GM12878 (cell line): ENCODE measurements at regions not wholly inside any gene's neighbourhood (a gene's known extent, or its start where the extent isn't known, plus 50 kb on each side); places are given as distances from the start of the nearest gene placed in this dataset.

Experiments used
- ATAC-seq: fragments of 200-7000 bp; cut with Tn5 transposase; 3 replicates; pipeline ENCODE4 v1.9.1; 2020; ENCODE audit warnings: mild to moderate bottlenecking, moderate library complexity
- BruUV-seq: library from RNA; stranded (reverse); fragments of 400-500 nt; replicated peaks from 2 replicates; lab custom pipeline; 2021; lab: Mats Ljungman, UMichigan
- CTCF ChIA-PET: fragments of 300-600 bp; sonication (Branson Sonifier 250); formaldehyde crosslinking; extraction: SDS; loops from one replicate; lab custom pipeline; 2021; ENCODE audit warnings: inconsistent platforms; lab: Yijun Ruan, JAX
- POLR2A ChIA-PET: fragments of 350-600 bp; formaldehyde crosslinking; extraction: SDS; loops from one replicate; lab custom pipeline; 2021; ENCODE audit warnings: inconsistent platforms; lab: Charles Lee
- RAD21 ChIA-PET: fragments of 300-600 bp; sonication (Branson Sonifier 250); formaldehyde crosslinking; loops from one replicate; lab custom pipeline; 2023; ENCODE audit warnings: antibody characterized with exemption; ENCODE audit not compliant: unreplicated experiment; lab: Charles Lee
- SMC1A ChIA-PET: fragments of 300-600 bp; sonication (Branson Sonifier 250); formaldehyde crosslinking; loops from one replicate; lab custom pipeline; 2023; ENCODE audit not compliant: unreplicated experiment, uncharacterized antibody; lab: Charles Lee
- DNase-seq: peaks from one replicate; pipeline ENCODE4 v3.0.0-alpha.2; 2011; ENCODE audit warnings: low read depth, low spot score
- FAIRE-seq: peaks from 3 replicates; lab custom pipeline; 2011; peaks lifted over from hg19 to GRCh38; lab: Jason Lieb, UNC
- H2AFZ ChIP-seq: 2 replicates; pipeline ENCODE4 v1.6.0; 2011; ENCODE audit warnings: low read depth, low read length, control low read depth; ENCODE audit not compliant: control insufficient read depth
- H3K27ac ChIP-seq: 2 replicates; pipeline ENCODE4 v1.5.1; 2011; ENCODE audit warnings: control low read depth; ENCODE audit not compliant: control insufficient read depth, insufficient read depth
- H3K27me3 ChIP-seq, 2 experiments: replicated peaks in 1 of 2; 2 replicates each; pipeline versions ENCODE4 v1.6.0 to v1.6.1; 2011; ENCODE audit warnings: low read length in 1 of 2; ENCODE audit not compliant: control insufficient read depth in 2 of 2, insufficient read depth in 2 of 2
- H3K36me3 ChIP-seq, 2 experiments: 2 replicates each; pipeline ENCODE4 v1.5.1; 2011; ENCODE audit warnings: low read length in 1 of 2; ENCODE audit not compliant: control insufficient read depth in 2 of 2, insufficient read depth in 2 of 2
- H3K4me1 ChIP-seq: 2 replicates; pipeline ENCODE4 v1.6.1; 2011; ENCODE audit warnings: mild to moderate bottlenecking, low read length, moderate library complexity, mixed read lengths; ENCODE audit not compliant: control insufficient read depth, insufficient read depth
- H3K4me2 ChIP-seq: 2 replicates; pipeline ENCODE4 v1.6.0; 2011; ENCODE audit warnings: control low read depth; ENCODE audit not compliant: control insufficient read depth, insufficient read depth
- H3K4me3 ChIP-seq: fragments of 200-600 bp; sonication (generic); 2 replicates; pipeline ENCODE4 v1.5.1; 2016
- H3K79me2 ChIP-seq: 2 replicates; pipeline ENCODE4 v1.6.0; 2011; ENCODE audit warnings: low read length; ENCODE audit not compliant: control insufficient read depth, insufficient read depth
- H3K9ac ChIP-seq: 2 replicates; pipeline ENCODE4 v1.8.0; 2011; ENCODE audit warnings: low read length, control low read depth, mixed read lengths; ENCODE audit not compliant: control insufficient read depth, insufficient read depth
- H3K9me3 ChIP-seq: replicated peaks from 3 replicates; pipeline ENCODE4 v1.5.1; 2011; ENCODE audit warnings: mild to moderate bottlenecking, low read length; ENCODE audit not compliant: control insufficient read depth, insufficient read depth
- H4K20me1 ChIP-seq: 2 replicates; pipeline ENCODE4 v1.6.0; 2011; ENCODE audit not compliant: control insufficient read depth, insufficient read depth
- ASH2L ChIP-seq: fragments of 300-600, 200-600 bp; sonication (generic); IDR thresholded peaks from 2 replicates; pipeline ENCODE4 v1.6.1; 2017; ENCODE audit warnings: low read depth, mild to moderate bottlenecking, borderline replicate concordance
- CHD1 ChIP-seq: IDR thresholded peaks from 2 replicates; pipeline ENCODE4 v1.6.1; 2012; ENCODE audit warnings: low read depth, low read length, improper control_type of control experiment
- CHD2 ChIP-seq: IDR thresholded peaks from 2 replicates; pipeline ENCODE4 v1.6.1; 2011; ENCODE audit warnings: low read depth, low read length, improper control_type of control experiment, borderline replicate concordance
- E2F8 ChIP-seq: fragments of 450-650 bp; IDR thresholded peaks from 2 replicates; pipeline ENCODE4 v1.6.1; 2018; ENCODE audit warnings: mild to moderate bottlenecking, low read depth, moderate library complexity; ENCODE audit not compliant: partially characterized antibody
- EP300 ChIP-seq, 2 experiments: fragments of 150-350 bp in 1 of 2; IDR thresholded peaks; 2 replicates each; pipeline ENCODE4 v1.6.1; 2011 to 2012; ENCODE audit warnings: low read depth in 2 of 2, low read length in 2 of 2, borderline replicate concordance in 1 of 2, improper control_type of control experiment in 1 of 2, inconsistent platforms in 1 of 2; ENCODE audit not compliant: control insufficient read depth in 1 of 2
- FOXM1 ChIP-seq: IDR thresholded peaks from 2 replicates; pipeline ENCODE4 v1.6.1; 2012; ENCODE audit warnings: low read depth, mild to moderate bottlenecking, inconsistent platforms, low read length, moderate library complexity
- GABPA ChIP-seq: IDR thresholded peaks from 2 replicates; pipeline ENCODE4 v1.6.1; 2014; ENCODE audit warnings: antibody characterized with exemption, low read depth, mild to moderate bottlenecking, inconsistent platforms
- HDAC6 ChIP-seq: fragments of 200-600 bp; sonication (generic); IDR thresholded peaks from one replicate; pipeline ENCODE4 v1.8.0; 2017; ENCODE audit warnings: antibody characterized with exemption; ENCODE audit not compliant: unreplicated experiment
- HSF1 ChIP-seq: fragments of 150-350 bp; IDR thresholded peaks from 2 replicates; pipeline ENCODE4 v1.6.1; 2014; ENCODE audit warnings: mild to moderate bottlenecking, low read depth, low read length
- KLF5 ChIP-seq: fragments of 450-650 bp; IDR thresholded peaks from 2 replicates; pipeline ENCODE4 v1.6.1; 2014; ENCODE audit warnings: mild to moderate bottlenecking; ENCODE audit not compliant: partially characterized antibody
- MYC ChIP-seq: IDR thresholded peaks from 2 replicates; pipeline ENCODE4 v1.6.1; 2011; ENCODE audit warnings: mild to moderate bottlenecking, low read length, moderate library complexity, inconsistent platforms; ENCODE audit not compliant: insufficient read depth, insufficient replicate concordance, insufficient read length, severe bottlenecking
- NR2C1 ChIP-seq: fragments of 450-650 bp; IDR thresholded peaks from 2 replicates; pipeline ENCODE4 v1.6.1; 2017; ENCODE audit warnings: antibody characterized with exemption, mild to moderate bottlenecking, moderate library complexity
- PAX8 ChIP-seq: fragments of 450-650 bp; IDR thresholded peaks from 2 replicates; pipeline ENCODE4 v1.6.1; 2017; ENCODE audit warnings: mild to moderate bottlenecking, moderate library complexity
- PRDM15 ChIP-seq: fragments of 450-650 bp; formaldehyde crosslinking; IDR thresholded peaks from 2 replicates; pipeline ENCODE4 v1.4.0; 2020; ENCODE audit warnings: mild to moderate bottlenecking, moderate library complexity
- RFX5 ChIP-seq: IDR thresholded peaks from 2 replicates; pipeline ENCODE4 v1.6.1; 2011; ENCODE audit warnings: low read depth, low read length, improper control_type of control experiment
- SIX5 ChIP-seq: IDR thresholded peaks from 2 replicates; pipeline ENCODE4 v1.6.1; 2011; ENCODE audit warnings: mild to moderate bottlenecking, low read depth, low read length, moderate library complexity; ENCODE audit not compliant: severe bottlenecking
- SMAD5 ChIP-seq: IDR thresholded peaks from 2 replicates; pipeline ENCODE4 v1.6.1; 2016; ENCODE audit warnings: antibody characterized with exemption, low read depth
- TCF12 ChIP-seq: IDR thresholded peaks from 2 replicates; pipeline ENCODE4 v1.6.1; 2011; ENCODE audit warnings: low read depth, mild to moderate bottlenecking, low read length
- ZZZ3 ChIP-seq: IDR thresholded peaks from 2 replicates; pipeline ENCODE4 v1.6.1; 2011; ENCODE audit warnings: low read depth; ENCODE audit not compliant: control insufficient read depth, insufficient read length
- WGBS: methylation state at CpG from one replicate; pipeline ENCODE4 v1.1.6; 2016; ENCODE audit warnings: low lambda C conversion rate; ENCODE audit not compliant: insufficient replicate concordance, insufficient coverage; ENCODE audit errors: missing lambda C conversion rate; 5-methylcytosine and 5-hydroxymethylcytosine counted together
- in situ Hi-C: fragments of 300-500 bp; cut with MboI; formaldehyde crosslinking; loops from 9 replicates; pipeline ENCODE4 v1.14.3; 2018; ENCODE audit warnings: mixed read lengths
- intact Hi-C: fragments of 100-400 bp; cut with micrococcal nuclease; formaldehyde crosslinking; loops from one replicate; pipeline ENCODE4 v1.14.2; 2022; ENCODE audit not compliant: unreplicated experiment

GRCh38 chr18:24846138-24846537 lies 385.7 kb downstream of the HRH4 start:
- in situ Hi-C loops, result no loop called here
- Histone ChIP-seq H3K36me3 (no peaks in the 10 kb centered on the region), H3K4me2 (no peak overlapping the region), H4K20me1 (no peaks in the 10 kb centered on the region), H3K9me3 (no peaks in the 10 kb centered on the region), H3K27me3 (no peaks in the 10 kb centered on the region), H3K4me3 (no peak overlapping the region), H2AFZ (no peak overlapping the region), H3K4me1 (no peaks in the 10 kb centered on the region), H3K79me2 (no peaks in the 10 kb centered on the region), H3K9ac (no peak overlapping the region), H3K27ac (no peak overlapping the region)
- POLR2A ChIA-PET, result no interaction called here
- FAIRE-seq (no peak), ATAC-seq (no peak), DNase-seq (no peak)
- SMC1A ChIA-PET, result no interaction called here
- intact Hi-C loops, result no loop called here
- CTCF ChIA-PET, result no interaction called here
- RAD21 ChIA-PET, result no interaction called here
- TF ChIP-seq MYC (no peak), KLF5 (no peak), E2F8 (no peak), CHD2 (no peak), GABPA (no peak), HSF1 (no peak), SIX5 (no peak), SMAD5 (no peak), EP300 (IDR thresholded peaks at IDR 0.05; ENCODE audit: borderline replicate concordance in 1 of 2, control insufficient read depth in 1 of 2, low read depth in 2 of 2, low read length in 2 of 2) (no peak), NR2C1 (no peak), TCF12 (no peak), CHD1 (no peak), ZZZ3 (no peak), FOXM1 (no peak), HDAC6 (no peak), RFX5 (no peak), PRDM15 (CRISPR knock-in tag) (no peak), PAX8 (no peak), ASH2L (no peak)
- 0% methylated on average over 2 of the region's 2 CpGs for WGBS
- no TSS peak for BruUV-seq
